ENCODE measurements at regions not wholly inside any gene's neighbourhood (a gene's known extent, or its start where the extent isn't known, plus 50 kb on each side); places are given as distances from the start of the nearest gene placed in this dataset.
"Not testable (repeated sequence)": the region's sequence is repeated elsewhere in the genome, so short reads cannot be mapped to it uniquely, and the experiment has no call there.

DNA sequence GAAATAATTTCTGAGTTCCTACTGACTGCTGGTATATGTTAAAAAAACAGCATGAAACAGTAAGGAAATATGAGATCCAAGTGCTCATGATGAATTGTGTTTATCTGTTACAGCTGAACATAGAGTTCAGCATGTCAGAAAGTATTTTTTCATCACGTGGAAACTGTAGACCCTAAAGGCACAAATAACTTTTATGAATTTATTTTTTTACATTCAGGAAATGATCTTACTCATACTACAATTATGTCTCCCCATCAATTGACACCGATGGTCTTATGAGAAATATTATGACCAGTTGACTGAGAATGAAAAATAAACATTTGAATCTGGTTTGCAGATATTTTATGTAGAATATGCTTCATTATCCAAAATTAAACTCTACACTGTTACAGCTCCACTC, 283.1 kb upstream of the SPANXN4 start:
- in situ Hi-C loops (cut with HindIII; ENCODE audit: low pct_unique_long_range_greater_than_20kb, low sequenced_read_pairs): no loop called here
- no peak for DNase-seq (ENCODE audit: low read depth, low spot score)

DNA sequence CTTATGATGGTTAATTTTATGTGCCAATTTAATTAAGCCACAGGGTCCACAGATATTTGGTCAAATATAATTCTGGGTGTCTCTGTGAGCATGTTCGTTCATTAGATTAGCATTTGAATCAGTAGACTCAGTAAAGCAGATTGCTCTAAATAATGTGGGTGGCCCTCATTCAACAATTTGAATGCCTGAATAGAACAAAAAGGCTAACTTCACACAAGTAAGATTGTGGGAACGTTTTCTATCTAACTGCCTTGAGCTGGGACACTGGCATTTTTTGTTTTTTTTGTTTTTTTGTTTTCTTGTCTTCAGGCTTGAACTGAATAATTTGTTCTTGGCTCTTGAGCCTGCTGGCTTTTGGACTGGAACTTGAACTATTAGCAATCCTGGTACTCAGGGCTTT, 292.4 kb upstream of the SPANXN4 start:
- in situ Hi-C loops (cut with HindIII; ENCODE audit: low pct_unique_long_range_greater_than_20kb, low sequenced_read_pairs): no loop called here
- no peak for DNase-seq (ENCODE audit: low read depth, low spot score)

DNA sequence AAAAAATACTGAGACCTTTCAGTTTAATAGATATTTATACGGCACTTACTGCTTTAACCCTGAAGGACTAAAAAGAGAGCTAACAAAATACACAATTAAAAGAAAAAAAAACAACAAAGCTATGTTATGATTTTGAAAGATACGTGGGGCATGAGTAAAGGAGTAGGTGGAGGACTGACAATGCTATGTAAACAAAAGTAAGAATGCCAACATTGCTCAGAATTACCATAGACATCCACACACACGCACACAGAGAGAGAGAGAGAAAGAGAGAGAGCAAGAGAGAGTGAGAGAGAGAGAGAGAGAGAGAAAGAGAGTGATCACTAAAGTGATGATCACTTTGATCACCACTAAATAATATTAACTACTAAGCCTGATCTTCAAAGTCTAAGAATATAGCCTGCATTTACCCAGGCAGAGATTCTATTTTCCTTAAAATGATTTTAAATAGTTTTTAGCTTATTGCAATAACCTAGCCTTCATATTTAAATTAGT, 313.9 kb upstream of the SPANXN4 start:
- no peak for DNase-seq (ENCODE audit: low read depth, low spot score)
- in situ Hi-C loops (cut with HindIII; ENCODE audit: low pct_unique_long_range_greater_than_20kb, low sequenced_read_pairs): no loop called here

DNA sequence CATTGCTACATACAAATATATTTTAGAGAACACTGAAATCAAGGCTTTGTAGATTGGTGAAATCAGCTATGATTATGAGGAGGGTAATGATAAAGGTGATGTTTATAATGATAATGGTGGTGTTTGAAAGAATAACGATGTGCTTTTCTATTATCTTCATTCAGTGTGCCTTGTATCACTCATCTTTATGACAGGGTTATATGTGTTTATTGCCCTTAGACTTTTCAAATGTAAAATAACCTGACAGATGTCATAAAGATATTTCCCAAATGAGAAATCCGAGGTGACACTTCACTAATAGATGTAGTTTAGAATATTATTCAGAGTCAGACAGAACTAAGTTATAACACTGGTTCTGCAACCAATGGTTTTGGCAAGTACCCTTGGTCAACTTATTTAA, 323.0 kb upstream of the SPANXN4 start:
- in situ Hi-C loops (cut with HindIII; ENCODE audit: low pct_unique_long_range_greater_than_20kb, low sequenced_read_pairs): no loop called here
- DNase-seq (ENCODE audit: low read depth, low spot score): no peak

DNA sequence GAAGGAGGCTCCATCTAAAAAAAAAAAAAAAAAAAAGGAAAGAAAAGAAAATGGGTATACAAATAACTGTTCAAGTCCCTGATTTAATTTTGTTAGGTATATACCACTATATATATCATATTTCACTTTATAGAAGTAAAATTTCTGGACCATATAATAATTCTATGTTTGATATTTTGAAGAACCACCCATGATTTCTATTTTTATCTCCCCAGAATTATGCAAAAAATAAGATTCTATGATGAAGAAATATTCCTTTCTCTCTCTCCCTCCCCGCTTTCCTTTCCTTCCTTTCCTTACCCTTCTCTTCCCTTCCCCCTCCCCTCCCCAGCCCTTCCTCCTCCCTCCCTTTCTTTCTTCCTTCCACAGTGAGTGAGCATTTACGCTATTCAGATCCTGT, 337.5 kb upstream of the SPANXN4 start:
- in situ Hi-C loops (cut with HindIII; ENCODE audit: low pct_unique_long_range_greater_than_20kb, low sequenced_read_pairs): no loop called here

DNA sequence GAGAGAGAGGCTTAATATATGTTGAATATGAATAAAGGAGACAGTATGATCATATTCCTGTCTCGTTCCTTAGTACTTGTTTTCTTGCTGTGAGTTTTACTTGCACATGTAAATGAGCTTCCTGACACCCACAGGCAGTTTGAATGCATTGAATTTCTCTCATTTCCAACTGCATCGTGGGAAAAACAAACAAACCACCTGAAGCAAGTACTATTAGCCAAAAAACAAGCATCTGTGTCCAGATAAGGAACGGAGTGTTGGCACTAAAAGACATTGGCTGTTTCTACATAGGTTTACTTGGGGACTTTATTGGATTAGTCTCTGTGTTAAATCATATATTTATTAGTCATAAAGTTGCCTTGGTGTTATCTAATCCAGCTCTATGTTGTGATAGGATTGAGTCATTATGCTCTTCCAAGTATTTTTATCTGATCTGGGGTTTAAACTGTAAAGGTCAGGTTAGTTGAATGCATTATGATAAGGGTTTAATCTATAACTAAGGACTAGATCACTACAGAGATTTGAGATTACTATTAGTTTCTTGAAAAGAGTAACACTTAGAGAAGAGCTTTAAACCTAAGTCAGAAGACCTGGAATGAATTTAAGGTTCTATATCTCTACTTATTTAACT, 339.0 kb upstream of the SPANXN4 start:
- DNase-seq (ENCODE audit: low read depth, low spot score): no peak
- in situ Hi-C loops (cut with HindIII; ENCODE audit: low pct_unique_long_range_greater_than_20kb, low sequenced_read_pairs): no loop called here

More for the DNA sequence above, 337.5 kb upstream of the SPANXN4 start:
- DNase-seq (ENCODE audit: low read depth, low spot score): no peak

DNA sequence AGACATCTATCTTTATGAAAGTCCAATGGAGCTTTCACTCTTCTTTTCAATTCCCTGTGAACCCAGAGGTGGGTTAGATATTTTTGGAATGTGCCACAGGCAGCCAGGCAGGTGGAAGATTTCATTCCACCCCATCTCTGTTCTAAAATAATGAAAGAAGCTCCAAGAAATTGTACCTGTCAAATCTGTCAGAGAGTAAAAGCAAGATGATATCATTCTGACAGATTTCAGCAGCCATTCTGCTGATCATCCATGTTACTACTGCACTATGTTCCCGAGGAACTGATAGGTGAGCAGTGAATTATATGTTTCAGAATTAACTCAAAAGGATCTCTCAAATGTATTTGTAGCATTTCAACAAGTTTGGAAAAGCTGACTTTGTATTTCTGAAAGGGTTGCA, 339.5 kb upstream of the SPANXN4 start:
- in situ Hi-C loops (cut with HindIII; ENCODE audit: low pct_unique_long_range_greater_than_20kb, low sequenced_read_pairs): no loop called here
- no peak for DNase-seq (ENCODE audit: low read depth, low spot score)

DNA sequence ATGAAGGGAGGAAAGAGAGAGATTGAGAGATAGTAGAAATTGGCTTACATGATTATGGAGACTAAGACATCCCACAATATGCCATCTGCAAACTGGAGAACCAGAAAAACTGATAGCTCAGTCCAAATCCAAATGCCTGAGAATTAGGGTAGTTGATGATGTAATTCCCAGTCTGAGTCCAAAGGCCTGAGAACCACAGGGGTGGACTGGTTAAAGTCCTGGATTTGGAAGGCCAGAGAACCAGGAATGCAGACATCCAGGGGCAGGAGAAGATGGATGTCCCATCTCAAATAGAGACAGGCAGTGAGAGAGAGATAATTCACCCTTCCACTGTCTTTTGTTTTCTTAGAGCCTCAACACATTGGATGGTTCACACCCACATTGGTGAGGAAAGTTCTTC, 345.7 kb upstream of the SPANXN4 start:
- in situ Hi-C loops (cut with HindIII; ENCODE audit: low pct_unique_long_range_greater_than_20kb, low sequenced_read_pairs): no loop called here
- DNase-seq (ENCODE audit: low read depth, low spot score): no peak

DNA sequence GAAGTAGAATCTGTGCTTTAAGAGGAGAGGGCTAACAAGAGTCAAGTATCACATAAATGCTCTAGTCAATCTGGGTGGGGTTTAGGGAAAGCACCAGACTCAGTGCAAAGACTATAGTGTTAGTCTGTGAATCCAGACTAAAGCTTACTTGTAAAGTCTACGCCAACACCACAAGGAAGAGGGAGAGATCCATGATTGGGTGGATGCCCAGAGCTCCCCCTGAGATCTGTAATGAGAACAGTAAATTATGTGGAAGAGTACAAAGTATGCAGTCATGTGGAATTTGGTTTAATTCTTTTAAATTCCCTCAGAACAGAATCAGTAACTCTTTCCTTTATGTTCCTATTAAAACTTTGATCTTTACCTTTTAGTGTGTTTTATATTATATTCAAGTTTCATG, 354.7 kb upstream of the SPANXN4 start:
- in situ Hi-C loops (cut with HindIII; ENCODE audit: low pct_unique_long_range_greater_than_20kb, low sequenced_read_pairs): no loop called here
- DNase-seq (ENCODE audit: low read depth, low spot score): no peak

DNA sequence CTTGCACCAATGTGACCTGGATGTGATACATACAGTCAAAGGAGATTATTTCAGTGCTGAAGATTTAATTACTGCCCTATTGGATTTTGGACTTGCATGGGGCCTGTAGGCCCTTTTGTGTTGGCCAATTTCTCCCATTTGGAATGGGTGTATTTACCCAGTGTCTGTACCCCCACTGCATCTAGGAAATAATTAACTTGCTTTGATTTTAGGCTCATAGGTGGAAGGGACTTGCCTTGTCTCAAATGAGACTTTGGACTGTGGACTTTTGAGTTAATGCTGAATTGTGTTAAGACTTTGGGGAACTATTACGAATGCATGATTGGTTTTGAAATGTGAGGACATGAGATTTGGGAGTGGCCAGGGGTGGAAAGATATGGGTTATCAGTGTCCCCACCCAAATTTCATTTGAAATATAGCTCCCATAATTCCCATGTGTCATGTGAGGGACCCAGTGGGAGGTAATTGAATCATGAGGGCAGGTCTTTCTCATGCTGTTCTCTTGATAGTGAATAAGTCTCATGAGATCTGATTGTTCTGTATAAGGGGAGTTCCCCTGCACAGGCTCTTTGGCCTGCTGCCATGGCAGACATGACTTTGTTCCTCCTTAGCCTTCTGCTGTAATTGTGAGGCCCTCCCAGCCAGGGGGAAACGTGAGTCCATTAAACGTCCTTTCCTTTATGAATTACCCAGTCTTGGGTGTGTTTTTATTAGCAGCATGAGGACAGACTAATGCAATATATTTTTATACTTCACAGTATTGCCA, 362.2 kb upstream of the SPANXN4 start:
- in situ Hi-C loops (cut with HindIII; ENCODE audit: low pct_unique_long_range_greater_than_20kb, low sequenced_read_pairs): no loop called here
- DNase-seq (ENCODE audit: low read depth, low spot score): no peak

DNA sequence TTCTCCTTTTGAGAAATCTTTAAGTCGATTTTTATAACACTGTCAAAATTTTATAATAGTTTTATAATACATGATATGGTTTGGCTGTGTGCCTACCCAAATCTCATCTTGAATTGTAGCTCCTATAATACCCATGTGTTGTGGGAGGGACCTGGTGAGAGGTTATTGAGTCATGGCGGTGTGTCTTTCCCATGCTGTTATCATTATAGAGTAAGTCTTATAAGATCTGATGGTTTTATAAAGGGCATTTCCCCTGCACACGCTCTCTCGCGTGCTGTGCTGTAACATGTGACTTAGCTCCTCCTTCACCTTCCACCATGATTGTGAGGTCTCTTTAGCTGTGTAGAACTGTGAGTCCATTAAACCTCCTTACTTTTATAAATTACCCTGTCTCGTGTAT, 364.0 kb upstream of the SPANXN4 start:
- DNase-seq (ENCODE audit: low read depth, low spot score): no peak
- in situ Hi-C loops (cut with HindIII; ENCODE audit: low pct_unique_long_range_greater_than_20kb, low sequenced_read_pairs): no loop called here

DNA sequence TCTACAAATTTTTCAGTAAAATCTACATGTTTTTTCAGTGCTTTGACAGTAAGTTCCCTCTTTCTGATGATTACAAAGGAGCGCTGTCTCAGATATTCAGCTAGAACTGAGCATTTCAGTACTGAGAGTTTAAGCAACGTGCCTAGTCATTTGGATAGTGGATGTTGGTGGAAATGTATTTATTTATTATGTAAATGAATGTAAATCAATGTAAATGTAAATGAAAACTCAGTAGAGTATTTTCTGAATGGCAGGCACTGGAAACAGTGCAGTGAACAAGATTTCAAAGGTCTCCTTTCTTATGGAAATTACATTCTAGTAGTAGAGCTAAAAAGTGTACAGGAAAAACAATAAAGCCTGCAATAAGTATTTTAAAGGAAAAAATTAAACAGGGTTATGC, 370.2 kb upstream of the SPANXN4 start:
- in situ Hi-C loops (cut with HindIII; ENCODE audit: low pct_unique_long_range_greater_than_20kb, low sequenced_read_pairs): no loop called here
- DNase-seq (ENCODE audit: low read depth, low spot score): no peak

DNA sequence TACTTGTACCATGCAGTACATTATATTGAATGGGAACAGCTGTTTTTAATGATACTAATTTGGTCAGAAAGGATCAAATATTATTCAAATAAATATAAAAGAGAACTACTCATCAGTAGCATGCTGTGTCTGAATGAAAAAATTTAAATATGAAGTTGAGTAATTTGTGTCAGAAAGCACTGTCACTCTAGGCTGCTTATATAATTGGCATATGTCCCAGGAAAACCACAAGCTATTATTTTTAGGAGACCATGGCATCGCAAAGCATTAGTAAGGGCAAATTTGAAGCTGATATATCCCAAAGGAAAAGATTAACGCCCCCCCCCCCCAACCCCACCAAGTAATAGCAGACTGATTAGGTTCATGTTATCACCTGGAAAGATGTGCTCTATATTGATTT, 388.5 kb upstream of the SPANXN4 start:
- DNase-seq (ENCODE audit: low read depth, low spot score): no peak
- in situ Hi-C loops (cut with HindIII; ENCODE audit: low pct_unique_long_range_greater_than_20kb, low sequenced_read_pairs): no loop called here

DNA sequence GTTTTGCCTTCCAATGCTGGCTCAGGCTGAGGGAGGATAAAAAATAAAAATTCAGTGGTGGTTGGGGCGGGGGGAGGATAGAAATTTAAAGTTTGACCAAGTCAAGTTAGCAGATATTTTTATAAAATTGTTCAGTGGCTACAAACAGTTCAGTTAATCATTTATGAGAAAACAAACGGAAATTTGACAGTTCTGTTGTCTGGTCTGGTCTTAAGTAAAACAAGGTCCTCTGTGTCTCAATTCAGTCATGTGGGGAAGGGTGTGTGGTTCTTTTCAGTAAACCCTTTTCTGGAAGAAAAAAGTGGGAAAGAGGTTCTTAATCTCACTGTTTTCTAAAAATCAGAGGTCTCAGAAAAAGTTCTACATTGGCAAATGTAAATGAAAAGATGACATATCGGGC, 409.1 kb upstream of the SPANXN4 start:
- no peak for DNase-seq (ENCODE audit: low read depth, low spot score)
- in situ Hi-C loops (cut with HindIII; ENCODE audit: low pct_unique_long_range_greater_than_20kb, low sequenced_read_pairs): no loop called here

DNA sequence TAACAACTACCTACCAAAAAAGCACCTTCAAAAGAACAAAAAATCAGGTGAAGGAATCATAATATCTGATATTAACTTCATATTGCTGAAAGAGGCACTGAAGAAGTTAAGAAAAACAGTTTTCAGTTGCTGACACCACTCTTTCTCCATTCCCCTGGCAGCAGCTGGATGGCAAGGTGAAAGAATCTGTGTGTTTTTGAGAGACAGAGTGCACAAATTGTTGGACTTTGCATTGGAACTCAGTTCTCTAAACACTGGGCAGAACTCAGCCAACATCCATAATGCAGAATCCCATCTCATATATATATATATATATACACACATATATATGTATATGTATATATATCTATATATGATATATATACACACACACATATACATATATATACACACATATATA, 408.3 kb upstream of the MAGEC2 start:
- DNase-seq (ENCODE audit: low read depth, low spot score): no peak
- in situ Hi-C loops (cut with HindIII; ENCODE audit: low pct_unique_long_range_greater_than_20kb, low sequenced_read_pairs): no loop called here

DNA sequence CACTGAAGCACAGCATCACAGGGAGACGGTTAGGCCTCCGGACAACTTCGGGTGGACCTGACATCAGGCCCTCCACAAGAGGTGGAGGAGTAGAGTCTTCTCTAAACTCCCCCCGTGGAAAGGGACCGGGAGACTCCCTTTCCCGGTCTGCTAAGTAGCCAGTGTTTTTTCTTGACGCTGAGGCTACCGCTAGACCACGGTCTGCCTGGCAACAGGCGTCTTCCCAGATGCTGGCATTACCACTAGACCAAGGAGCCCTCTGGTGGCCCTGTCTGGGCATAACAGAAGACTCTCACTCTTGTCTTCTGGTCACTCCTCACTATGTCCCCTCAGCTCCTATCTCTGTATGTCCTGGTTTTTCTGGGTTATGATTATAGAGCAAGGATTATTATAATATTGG, 401.5 kb upstream of the MAGEC2 start:
- peak; percentile 51 for DNase-seq (ENCODE audit: low read depth, low spot score)
- in situ Hi-C loops (cut with HindIII; ENCODE audit: low pct_unique_long_range_greater_than_20kb, low sequenced_read_pairs): not testable (repeated sequence)

DNA sequence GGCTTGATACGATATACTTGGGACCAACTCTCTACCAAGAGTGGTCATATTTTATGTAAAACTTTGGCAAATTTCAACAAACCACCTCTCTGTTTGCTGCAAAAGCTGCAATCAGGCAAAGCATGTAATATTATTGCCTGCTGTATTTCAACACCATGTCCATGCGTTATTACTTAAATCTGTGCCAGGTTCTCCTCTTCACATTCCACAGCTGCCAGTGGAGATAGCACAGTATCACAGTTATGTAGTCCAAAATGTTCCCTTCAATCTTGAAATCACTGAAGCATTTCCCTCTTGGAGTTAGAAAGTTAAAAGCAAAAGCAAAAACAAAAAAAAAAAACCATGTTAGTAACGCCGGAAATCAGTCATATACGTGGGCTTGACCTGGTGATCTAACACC, 396.7 kb upstream of the MAGEC2 start:
- no peak for DNase-seq (ENCODE audit: low read depth, low spot score)
- in situ Hi-C loops (cut with HindIII; ENCODE audit: low pct_unique_long_range_greater_than_20kb, low sequenced_read_pairs): no loop called here

DNA sequence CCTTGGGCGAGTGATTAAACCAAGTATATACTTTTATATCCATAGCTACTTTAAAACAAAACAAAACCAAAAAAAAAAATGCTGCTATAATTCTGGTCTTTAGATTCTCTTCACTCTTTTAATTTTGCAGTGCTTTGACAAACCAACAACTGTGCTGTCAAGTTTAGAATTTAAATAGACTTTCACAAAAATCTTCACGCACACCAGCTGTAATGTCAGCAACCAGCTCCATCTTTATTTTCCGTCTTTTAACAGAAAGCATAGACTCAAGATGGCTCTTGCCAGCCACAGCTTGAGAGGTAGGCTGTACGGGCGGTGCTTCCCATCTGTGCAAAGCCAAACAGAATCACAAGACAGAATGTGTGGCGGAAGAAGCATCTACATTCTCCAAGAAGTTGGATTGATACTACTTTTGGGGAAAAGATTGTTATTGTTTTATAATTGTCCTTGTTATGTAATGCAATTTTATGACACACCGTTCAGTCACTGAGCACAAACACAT, 388.3 kb upstream of the MAGEC2 start:
- in situ Hi-C loops (cut with HindIII; ENCODE audit: low pct_unique_long_range_greater_than_20kb, low sequenced_read_pairs): no loop called here
- no peak for DNase-seq (ENCODE audit: low read depth, low spot score)

DNA sequence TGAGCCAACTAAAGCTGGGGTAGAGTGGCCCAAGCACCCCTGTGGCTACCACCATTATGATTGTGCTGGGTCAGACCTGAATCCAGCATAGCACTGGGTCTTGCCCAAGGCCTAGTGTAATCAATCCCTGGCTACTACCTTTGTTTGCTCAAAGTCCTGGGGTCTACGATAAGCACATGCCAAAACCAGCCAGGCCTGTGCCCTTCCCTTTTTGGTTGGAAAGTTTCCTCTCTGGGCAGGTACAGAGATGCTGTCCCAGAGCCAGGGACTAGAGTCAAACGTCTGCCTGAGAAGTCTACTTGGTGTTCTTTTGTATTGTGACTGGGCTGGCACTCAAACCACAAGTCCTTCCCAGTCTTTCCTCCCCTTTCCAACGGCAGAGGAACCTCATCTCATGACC, 371.5 kb upstream of the MAGEC2 start:
- no peak for DNase-seq (ENCODE audit: low read depth, low spot score)
- in situ Hi-C loops (cut with HindIII; ENCODE audit: low pct_unique_long_range_greater_than_20kb, low sequenced_read_pairs): no loop called here

Measured in SK-MEL-5 (cell line).